Occipital lobe (tissue), 1 donor: ENCODE measurements at regions not wholly inside any gene's neighbourhood (a gene's known extent, or its start where the extent isn't known, plus 50 kb on each side); places are given as distances from the start of the nearest gene placed in this dataset.

Source experiments
- DNase-seq: peaks from one replicate; lab custom pipeline; 2025; lab: John Stamatoyannopoulos, UW

DNA sequence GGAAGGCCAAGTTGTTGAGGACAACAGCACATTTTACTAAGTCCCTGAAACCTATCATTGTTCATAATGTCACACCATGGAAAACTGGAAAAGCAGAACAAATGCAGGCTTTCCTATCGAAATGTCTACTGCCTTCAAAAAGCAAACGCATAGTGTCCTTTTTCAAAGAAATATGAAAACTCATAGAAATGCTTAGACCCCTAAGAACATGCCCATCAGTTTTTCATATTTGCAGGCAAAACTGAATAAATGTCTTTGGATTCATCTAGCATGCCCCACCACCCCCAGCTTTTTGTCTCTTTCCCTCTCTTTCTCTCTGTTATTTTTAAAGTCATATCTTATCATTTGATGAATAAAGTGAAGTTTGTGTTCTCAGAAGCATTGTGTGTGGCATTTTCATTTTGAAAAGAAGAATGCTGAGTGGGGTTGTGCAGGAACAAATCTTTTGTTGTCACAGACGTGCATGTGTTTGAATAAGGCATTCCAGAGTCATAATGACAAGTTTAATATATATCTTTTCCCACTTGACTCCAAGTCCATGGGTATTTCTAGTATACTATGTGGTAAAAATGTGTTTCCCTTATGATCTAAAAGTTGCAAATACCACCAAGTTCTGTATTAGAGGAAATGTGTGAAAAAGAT, 2180.0 kb upstream of the PIK3C3 start:
- no peak for DNase-seq

- DNase-seq: no peak
These were observed 2181.4 kb upstream of the PIK3C3 start for GRCh38 chr18:39773646-39774045.

DNA sequence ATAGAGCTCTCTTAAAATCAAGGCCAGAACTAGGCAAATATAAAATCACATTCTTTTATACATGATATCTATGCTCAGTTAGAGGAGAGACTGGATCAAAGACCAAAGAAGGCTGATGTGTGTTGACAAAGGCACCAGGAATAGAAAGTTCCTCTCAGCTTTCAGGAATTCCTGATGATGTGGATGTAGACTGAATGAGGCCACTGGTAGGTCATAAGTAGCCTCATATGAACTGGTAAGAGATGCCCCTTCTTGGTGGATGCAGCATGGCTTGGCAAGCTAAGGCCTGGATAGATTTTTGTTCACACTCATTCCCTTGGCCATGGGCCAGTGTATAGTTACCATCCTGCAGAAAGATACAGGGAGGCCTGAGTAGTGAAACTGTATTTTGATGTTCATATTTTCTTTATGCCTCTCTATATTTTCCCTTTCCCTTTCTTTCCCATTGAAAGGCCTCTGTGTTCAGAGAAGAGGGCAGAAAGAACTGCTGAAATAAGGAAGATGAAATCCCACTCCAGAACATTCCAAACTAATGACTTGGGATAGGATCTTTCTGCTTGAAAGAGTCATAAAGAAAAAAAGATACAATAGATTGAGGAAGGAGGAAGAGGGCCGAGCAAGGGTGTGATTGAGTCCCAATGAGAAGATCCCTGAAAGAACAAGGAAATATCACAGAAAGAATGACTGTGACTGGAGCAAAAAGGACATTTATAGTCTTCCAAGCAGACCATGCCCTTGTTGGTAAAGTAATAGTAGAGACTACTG, 2182.7 kb upstream of the PIK3C3 start:
- DNase-seq: no peak

DNA sequence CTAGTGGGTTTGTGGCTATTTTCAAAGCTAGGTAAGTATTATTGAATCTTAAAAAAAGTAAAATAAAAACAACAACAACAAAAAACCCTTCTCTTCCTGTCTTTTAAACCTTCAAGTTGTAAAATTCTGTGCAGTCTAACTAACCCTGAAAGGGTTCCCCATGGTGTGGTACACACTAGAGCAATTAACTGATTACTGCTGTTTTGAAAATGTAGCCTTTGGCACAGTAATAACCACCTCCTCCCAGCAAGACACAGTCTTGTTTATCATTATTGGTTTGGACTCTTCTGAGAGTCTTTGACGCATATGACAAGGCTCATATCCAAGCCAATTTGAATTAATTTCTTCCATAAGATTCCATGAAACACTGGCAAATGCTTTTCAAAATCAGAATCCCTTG, 2184.6 kb upstream of the PIK3C3 start:
- DNase-seq: no peak

- no peak for DNase-seq
These were observed 2190.2 kb upstream of the PIK3C3 start for GRCh38 chr18:39764873-39765272.

DNA sequence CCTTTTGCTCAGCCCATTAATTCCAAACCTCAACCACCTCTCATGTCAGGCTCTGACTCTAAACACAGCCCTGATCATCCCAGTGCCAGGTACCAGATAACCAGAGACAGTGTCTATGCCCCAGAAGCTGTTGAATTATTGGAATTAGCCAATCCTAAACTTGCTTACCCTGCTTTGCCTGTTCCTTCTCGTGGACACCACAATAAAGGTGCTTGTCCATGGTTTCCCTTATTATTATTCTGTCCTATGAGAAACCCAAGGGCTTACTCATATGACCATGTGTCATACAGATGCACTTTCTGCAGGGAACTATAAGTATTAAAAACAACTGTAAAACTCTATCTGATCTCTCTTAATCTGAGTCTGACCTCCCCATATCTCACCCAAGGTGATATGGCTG, 2193.8 kb upstream of the PIK3C3 start:
- DNase-seq: no peak

DNA sequence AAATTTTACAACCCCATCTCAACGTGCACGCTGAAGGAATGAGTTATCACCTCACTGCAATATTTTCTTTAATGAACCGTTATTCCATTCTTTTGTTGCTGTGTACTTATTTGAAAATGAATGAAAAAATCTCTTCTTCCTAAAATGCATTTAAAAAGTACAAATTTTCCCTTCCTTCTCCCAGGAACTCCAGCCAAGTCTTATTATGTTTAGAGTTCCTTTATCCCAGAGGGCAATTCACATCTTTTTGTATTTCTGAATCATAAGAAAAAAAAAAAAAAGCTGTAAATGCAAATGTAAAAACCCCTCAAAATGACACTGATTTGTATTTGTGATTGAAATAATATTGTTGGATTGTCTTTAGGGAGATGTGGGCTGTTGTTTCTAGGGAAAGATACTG, 2194.3 kb upstream of the CELF4 start:
- no peak for DNase-seq

DNA sequence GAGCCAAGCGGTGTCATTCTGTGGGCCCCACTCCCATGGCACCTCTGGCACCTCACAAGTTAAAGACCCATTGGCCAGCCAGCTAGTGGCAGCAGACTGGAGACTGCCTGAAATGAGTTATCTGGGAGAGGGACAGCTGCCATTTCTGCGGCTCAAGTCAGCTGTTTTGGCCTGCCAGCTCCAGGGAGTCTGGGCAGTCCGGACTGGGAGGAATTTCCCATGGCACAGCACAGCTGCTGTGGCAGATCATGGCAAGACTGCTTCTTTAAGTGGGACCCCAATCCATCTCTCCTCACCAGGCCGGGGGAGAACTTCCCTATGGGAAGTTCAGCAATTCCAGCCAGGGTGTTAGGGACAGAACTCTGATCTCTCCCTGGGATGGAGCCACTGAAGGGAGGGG, 2187.6 kb upstream of the CELF4 start:
- DNase-seq: no peak

DNA sequence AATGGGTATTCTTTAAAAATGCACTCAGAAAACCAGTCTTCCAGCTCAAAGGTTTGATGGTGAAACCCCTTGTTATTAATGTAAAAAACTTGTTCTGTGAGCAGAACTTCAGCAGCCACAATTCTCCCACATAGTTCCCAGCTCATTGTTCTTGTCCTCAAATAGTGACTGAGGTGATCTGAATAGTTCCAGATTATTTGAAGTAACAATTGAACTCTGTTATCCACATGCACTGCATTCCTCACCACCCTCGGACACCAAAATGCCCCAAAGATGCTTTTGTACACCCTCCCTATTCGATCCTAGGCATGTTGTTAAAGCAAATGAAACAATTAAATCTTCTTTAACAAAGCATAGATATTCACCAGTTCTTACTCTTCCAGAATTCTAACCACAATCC, 2186.8 kb upstream of the CELF4 start:
- no peak for DNase-seq

DNA sequence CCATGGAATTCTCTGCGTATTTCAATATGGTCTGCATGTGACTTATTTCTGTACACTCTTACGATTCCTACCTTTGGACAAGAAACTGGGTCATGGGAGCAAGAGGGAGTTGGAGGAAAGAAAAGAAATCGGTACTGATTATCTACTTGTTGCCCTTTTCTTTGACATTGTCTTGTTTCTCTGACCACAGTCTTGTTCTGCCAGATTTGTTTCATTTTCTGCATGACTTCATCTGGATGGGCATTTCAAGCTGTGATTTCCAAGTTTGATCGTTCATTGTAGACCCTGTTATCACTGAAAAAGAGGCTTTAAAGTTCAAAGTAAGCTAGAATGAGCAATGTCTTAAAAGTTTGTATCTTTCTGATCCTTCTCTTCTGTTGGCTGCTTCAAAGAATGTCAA, 2186.3 kb upstream of the CELF4 start:
- DNase-seq: no peak

GRCh38 chr18:39751161-39751560, 2185.6 kb upstream of the CELF4 start:
- DNase-seq: no peak

- no peak for DNase-seq
These were observed 2183.6 kb upstream of the CELF4 start for GRCh38 chr18:39749154-39749553.

- no peak for DNase-seq
These were observed 2183.1 kb upstream of the CELF4 start for GRCh38 chr18:39748727-39749126.

GRCh38 chr18:39746201-39746600, 2180.6 kb upstream of the CELF4 start:
- no peak for DNase-seq

DNA sequence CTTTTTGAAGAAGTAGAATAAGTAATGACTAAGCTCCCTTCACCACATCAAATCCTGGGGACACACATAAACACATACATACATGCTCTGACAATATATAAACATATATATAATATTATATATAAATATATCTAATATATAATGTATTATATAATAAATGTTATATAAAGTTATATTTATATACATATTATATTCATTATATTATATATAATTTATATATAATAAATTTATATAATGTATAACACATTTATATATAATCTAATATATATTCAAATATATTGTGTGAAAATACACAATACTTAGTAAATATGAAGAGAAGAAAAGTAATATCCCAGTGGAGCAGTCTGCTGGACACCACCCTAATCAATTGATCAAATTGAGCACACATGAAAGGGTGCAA, 2177.9 kb upstream of the CELF4 start:
- DNase-seq: no peak

DNA sequence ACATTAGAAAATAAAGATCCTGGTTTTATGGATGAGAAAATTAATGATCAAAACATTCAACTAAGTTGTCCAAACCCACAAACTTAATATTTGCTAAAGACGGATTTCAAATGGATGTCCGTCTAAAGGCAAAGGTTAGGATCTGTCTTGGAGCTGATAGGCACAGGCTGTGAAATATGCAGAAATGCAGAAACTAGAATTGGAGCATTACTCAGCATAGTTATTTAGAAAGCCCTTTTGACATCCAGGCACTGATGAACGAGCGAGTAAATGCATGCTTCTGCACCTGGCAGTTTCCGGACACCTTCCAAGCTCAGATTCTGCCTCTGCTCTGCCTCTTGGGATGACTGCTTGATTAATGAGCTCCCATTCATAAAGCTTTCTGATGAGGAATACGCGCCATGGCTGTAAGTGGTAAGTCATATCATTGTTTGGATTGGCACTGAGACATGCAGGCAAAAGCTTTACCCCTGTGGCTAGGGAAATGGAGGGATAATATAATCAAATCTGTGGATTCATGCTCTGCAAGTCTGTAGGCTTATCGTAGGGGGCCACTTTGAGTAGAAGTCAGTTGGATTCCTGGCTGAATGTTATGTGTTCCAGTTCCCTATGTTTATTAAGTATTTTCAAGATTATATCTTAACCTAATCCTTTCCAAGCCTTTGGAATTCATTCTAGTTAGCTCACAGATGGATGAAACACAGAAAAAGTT, 2176.3 kb upstream of the CELF4 start:
- DNase-seq: no peak

GRCh38 chr18:39737869-39738268, 2172.3 kb upstream of the CELF4 start:
- DNase-seq: no peak

DNA sequence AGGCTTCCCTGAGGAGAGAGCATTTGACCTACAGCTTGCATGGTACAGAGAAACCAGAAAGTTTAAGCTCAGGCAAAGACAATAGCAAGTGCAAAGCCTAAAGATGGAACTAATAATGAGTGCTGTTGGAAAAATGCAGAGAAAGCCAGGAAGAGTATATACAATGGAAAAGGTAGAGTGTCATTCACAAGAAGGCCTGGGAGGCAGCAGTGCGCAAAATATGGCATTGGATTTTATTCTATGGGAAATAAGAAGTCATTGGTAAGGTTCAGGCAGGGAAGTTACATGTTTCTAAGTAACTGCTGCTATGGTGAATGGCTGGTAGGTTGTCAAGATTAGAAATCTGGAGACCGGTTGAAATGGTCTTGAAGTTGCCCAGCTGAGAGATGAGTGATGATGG, 2167.3 kb upstream of the CELF4 start:
- DNase-seq: no peak

GRCh38 chr18:39730606-39731005, 2165.0 kb upstream of the CELF4 start:
- no peak for DNase-seq

GRCh38 chr18:39724652-39725051, 2159.1 kb upstream of the CELF4 start:
- no peak for DNase-seq

DNA sequence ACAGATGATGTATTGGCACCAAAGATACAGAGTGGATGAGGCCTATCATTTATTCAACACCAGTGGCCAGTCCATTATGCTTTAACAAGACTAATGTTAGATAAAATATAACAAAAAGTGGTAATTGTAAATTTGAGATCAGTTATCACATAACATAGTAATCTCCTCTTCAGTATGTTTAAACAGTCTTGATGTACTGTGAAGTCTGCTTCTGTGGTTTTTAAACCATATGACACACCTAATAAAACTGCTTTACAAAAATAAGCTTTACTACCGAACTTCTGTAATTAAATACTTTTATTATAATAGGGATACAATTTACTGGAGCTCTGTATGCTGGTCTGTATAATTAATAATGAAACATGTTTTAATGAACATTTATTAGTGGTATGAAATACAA, 2156.1 kb upstream of the CELF4 start:
- no peak for DNase-seq

GRCh38 chr18:39713961-39714360, 2148.4 kb upstream of the CELF4 start:
- no peak for DNase-seq

GRCh38 chr18:39711701-39712100, 2146.1 kb upstream of the CELF4 start:
- no peak for DNase-seq
